ENCODE measurements at regions not wholly inside any gene's neighbourhood (a gene's known extent, or its start where the extent isn't known, plus 50 kb on each side); places are given as distances from the start of the nearest gene placed in this dataset.

- no peak for TF ChIP-seq EZH2phosphoT487 (IDR thresholded peaks at IDR 0.05; ENCODE audit: borderline replicate concordance, low read length)
- TF ChIP-seq, protein P1, sequence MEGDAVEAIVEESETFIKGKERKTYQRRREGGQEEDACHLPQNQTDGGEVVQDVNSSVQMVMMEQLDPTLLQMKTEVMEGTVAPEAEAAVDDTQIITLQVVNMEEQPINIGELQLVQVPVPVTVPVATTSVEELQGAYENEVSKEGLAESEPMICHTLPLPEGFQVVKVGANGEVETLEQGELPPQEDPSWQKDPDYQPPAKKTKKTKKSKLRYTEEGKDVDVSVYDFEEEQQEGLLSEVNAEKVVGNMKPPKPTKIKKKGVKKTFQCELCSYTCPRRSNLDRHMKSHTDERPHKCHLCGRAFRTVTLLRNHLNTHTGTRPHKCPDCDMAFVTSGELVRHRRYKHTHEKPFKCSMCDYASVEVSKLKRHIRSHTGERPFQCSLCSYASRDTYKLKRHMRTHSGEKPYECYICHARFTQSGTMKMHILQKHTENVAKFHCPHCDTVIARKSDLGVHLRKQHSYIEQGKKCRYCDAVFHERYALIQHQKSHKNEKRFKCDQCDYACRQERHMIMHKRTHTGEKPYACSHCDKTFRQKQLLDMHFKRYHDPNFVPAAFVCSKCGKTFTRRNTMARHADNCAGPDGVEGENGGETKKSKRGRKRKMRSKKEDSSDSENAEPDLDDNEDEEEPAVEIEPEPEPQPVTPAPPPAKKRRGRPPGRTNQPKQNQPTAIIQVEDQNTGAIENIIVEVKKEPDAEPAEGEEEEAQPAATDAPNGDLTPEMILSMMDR (IDR thresholded peaks at IDR 0.05; ENCODE audit: low read depth, low read length, poor library complexity, severe bottlenecking): no peak
- no peaks in the 10 kb centered on the region for H3K4me1 ChIP-seq (ENCODE audit: control insufficient read depth, low read length)
- no peak overlapping the region for H3K4me2 ChIP-seq (ENCODE audit: low read length)
- no peak overlapping the region for H3K27ac ChIP-seq (ENCODE audit: low read depth, low read length)
- H3K79me2 ChIP-seq (ENCODE audit: control insufficient read depth, low read length): no peaks in the 10 kb centered on the region
- H3K9me3 ChIP-seq (ENCODE audit: control insufficient read depth, insufficient read depth, low read length): no peaks in the 10 kb centered on the region
- H3K27me3 ChIP-seq (ENCODE audit: control insufficient read depth, low read length): no peaks in the 10 kb centered on the region
- H3K9me2 ChIP-seq (replicated peaks; ENCODE audit: control insufficient read depth, low read length): no peaks in the 10 kb centered on the region
- no peaks in the 10 kb centered on the region for H4K20me1 ChIP-seq (ENCODE audit: control insufficient read depth, insufficient read depth, low read depth, low read length)
- no peaks in the 10 kb centered on the region for H3F3A ChIP-seq (ENCODE audit: control insufficient read depth, insufficient read depth)
- H3K4me3 ChIP-seq (ENCODE audit: low read length): no peak overlapping the region
- no peaks in the 10 kb centered on the region for H3K36me3 ChIP-seq (ENCODE audit: control insufficient read depth, low read length)
Measured at GRCh38 chr11:98227278-98227677, 793.5 kb upstream of the CNTN5 start.

- Histone ChIP-seq H3K36me3 (ENCODE audit: control insufficient read depth, low read length) (no peaks in the 10 kb centered on the region), H3F3A (ENCODE audit: control insufficient read depth, insufficient read depth) (no peaks in the 10 kb centered on the region), H3K27me3 (ENCODE audit: control insufficient read depth, low read length) (no peaks in the 10 kb centered on the region), H3K4me3 (ENCODE audit: low read length) (no peak overlapping the region), H3K79me2 (ENCODE audit: control insufficient read depth, low read length) (no peaks in the 10 kb centered on the region), H3K27ac (ENCODE audit: low read depth, low read length) (no peak overlapping the region), H3K9me3 (ENCODE audit: control insufficient read depth, insufficient read depth, low read length) (no peaks in the 10 kb centered on the region; the same call in 1 of the 2 replicates), H3K9me2 (replicated peaks; ENCODE audit: control insufficient read depth, low read length) (no peaks in the 10 kb centered on the region), H4K20me1 (ENCODE audit: control insufficient read depth, insufficient read depth, low read depth, low read length) (no peaks in the 10 kb centered on the region), H3K4me2 (ENCODE audit: low read length) (no peak overlapping the region), H3K4me1 (ENCODE audit: control insufficient read depth, low read length) (no peaks in the 10 kb centered on the region)
- TF ChIP-seq, protein P1 (IDR thresholded peaks at IDR 0.05; ENCODE audit: low read depth, low read length, poor library complexity, severe bottlenecking): no peak
Measured at GRCh38 chr11:98230678-98231077, 790.1 kb upstream of the CNTN5 start.

DNA sequence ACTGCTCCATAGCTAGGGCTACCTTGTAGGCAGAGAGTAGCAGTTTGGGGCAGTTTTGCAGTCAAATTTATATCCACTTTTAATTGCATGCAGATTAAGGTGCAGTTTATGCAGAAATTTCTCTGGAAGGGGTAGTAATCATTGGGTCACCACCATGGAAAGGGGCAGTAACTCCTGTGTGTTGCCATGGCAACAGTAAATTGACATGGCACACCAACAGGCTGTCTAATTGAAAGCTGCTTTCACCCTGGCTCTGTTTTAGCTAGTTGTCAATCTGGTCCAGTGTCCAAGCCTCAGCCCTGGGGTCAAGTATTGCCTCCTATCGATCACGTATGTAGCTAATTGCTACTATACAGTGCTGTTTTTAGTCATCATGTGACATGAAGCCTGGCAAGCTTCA lies 786.1 kb upstream of the CNTN5 start:
- Histone ChIP-seq H4K20me1 (ENCODE audit: control insufficient read depth, insufficient read depth, low read depth, low read length) (no peaks in the 10 kb centered on the region), H3K4me1 (ENCODE audit: control insufficient read depth, low read length) (no peaks in the 10 kb centered on the region), H3F3A (ENCODE audit: control insufficient read depth, insufficient read depth) (no peaks in the 10 kb centered on the region), H3K27me3 (ENCODE audit: control insufficient read depth, low read length) (no peaks in the 10 kb centered on the region), H3K36me3 (ENCODE audit: control insufficient read depth, low read length) (no peaks in the 10 kb centered on the region), H3K4me3 (ENCODE audit: low read length) (no peak overlapping the region), H3K9me2 (replicated peaks; ENCODE audit: control insufficient read depth, low read length) (no peaks in the 10 kb centered on the region), H3K79me2 (ENCODE audit: control insufficient read depth, low read length) (no peaks in the 10 kb centered on the region), H3K27ac (ENCODE audit: low read depth, low read length) (no peak overlapping the region), H3K9me3 (ENCODE audit: control insufficient read depth, insufficient read depth, low read length) (no peaks in the 10 kb centered on the region; the same call in 1 of the 2 replicates), H3K4me2 (ENCODE audit: low read length) (no peak overlapping the region)
- TF ChIP-seq EZH2phosphoT487 (IDR thresholded peaks at IDR 0.05; ENCODE audit: borderline replicate concordance, low read length): no peak
- TF ChIP-seq, protein P1 (IDR thresholded peaks at IDR 0.05; ENCODE audit: low read depth, low read length, poor library complexity, severe bottlenecking): no peak

- Histone ChIP-seq H3K4me2 (ENCODE audit: low read length) (no peak overlapping the region), H4K20me1 (ENCODE audit: control insufficient read depth, insufficient read depth, low read depth, low read length) (no peaks in the 10 kb centered on the region), H3K79me2 (ENCODE audit: control insufficient read depth, low read length) (no peaks in the 10 kb centered on the region), H3K9me2 (replicated peaks; ENCODE audit: control insufficient read depth, low read length) (no peaks in the 10 kb centered on the region), H3K27ac (ENCODE audit: low read depth, low read length) (no peak overlapping the region), H3K4me3 (ENCODE audit: low read length) (no peak overlapping the region), H3K9me3 (ENCODE audit: control insufficient read depth, insufficient read depth, low read length) (peaks cover 10% of the 10 kb centered on the region; the same call in 1 of the 2 replicates), H3K36me3 (ENCODE audit: control insufficient read depth, low read length) (no peaks in the 10 kb centered on the region), H3K4me1 (ENCODE audit: control insufficient read depth, low read length) (no peaks in the 10 kb centered on the region), H3F3A (ENCODE audit: control insufficient read depth, insufficient read depth) (no peaks in the 10 kb centered on the region), H3K27me3 (ENCODE audit: control insufficient read depth, low read length) (no peaks in the 10 kb centered on the region)
- no peak for TF ChIP-seq EZH2phosphoT487 (IDR thresholded peaks at IDR 0.05; ENCODE audit: borderline replicate concordance, low read length)
Measured at GRCh38 chr11:98243897-98244296, 776.9 kb upstream of the CNTN5 start.
